ENCODE measurements at regions not wholly inside any gene's neighbourhood (a gene's known extent, or its start where the extent isn't known, plus 50 kb on each side); places are given as distances from the start of the nearest gene placed in this dataset.
"Not testable (repeated sequence)": the region's sequence is repeated elsewhere in the genome, so short reads cannot be mapped to it uniquely, and the experiment has no call there.

DNA sequence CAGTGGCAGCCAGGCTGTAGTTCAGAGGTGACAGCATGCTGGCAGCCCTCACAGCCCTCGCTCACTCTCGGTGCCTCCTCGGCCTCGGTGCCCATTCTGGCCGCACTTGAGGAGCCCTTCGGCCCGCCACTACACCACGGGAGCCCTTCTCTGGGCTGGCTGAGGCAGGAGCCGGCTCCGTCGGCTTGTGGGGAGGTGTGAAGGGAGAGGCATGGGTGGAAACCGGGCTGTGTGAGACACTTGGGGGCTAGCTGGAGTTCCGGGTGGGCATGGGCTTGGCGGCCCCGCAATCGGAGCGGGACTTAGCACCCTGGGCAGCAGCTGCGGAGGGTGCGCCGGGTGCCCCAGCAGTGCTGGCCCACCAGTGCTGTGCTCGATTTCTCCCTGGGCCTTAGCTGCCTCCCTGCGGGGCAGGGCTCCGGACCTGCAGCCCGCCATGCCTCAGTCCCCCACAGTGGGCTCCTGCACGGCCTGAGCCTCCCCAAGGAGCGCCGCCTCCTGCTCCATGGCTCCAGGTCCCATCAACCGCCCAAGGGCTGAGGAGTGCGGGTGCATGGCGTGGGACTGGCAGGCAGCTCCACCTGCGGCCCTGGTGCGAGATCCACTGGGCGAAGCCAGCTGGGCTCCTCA lies 396.8 kb downstream of the FAM72C start:
- DNase-seq: no peak

DNA sequence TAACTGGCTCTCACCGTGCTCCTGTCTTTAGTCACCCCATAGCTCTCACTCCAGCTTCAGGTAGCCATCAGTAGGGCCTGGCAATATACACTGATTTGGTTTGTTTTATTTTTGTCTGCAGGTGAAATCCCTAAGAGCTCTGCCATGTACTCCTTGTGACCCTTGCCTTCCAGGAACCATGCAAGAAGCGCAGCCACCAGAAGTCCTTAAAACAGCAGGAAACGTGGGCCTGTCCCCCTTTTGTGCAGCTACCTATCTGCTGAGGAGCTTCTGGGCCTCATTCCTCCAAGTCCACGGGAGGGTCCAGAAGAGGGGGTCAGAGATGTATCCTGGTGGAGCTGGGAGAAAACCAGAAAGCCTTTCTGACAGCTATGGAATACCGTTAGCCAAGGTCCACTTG lies 399.1 kb downstream of the FAM72C start:
- not testable (repeated sequence) for DNase-seq

DNA sequence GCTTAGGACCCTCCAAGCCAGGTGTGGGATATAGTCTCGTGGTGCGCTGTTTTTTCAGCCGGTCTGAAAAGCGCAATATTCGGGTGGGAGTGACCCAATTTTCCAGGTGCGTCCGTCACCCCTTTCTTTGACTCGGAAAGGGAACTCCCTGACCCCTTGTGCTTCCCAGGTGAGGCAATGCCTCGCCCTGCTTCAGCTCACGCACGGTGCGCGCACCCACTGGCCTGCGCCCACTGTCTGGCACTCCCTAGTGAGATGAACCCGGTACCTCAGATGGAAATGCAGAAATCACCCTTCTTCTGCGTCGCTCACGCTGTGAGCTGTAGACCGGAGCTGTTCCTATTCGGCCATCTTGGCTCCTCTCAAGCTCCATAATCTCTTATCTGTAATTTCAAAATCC lies 408.0 kb downstream of the FAM72C start:
- not testable (repeated sequence) for DNase-seq

DNA sequence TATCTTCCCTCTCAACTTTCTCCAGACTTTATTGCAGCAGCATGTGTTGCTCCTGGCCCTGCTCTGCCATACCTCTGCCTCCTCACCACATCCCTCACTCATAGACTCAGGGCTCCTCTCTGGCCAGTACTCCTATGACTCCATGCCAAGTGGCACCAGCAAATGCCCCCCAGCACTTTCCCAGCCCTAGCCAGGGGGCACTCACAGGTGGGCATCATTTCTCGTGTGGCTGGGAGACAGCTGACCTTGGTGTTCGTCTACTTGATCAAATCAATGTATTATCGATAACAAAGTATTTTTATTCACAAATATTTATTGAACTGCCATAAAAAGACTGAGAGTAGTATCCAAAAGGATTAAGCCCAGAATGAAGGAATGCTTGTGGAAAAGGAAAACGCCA lies 418.2 kb downstream of the FAM72C start:
- DNase-seq: no peak

DNA sequence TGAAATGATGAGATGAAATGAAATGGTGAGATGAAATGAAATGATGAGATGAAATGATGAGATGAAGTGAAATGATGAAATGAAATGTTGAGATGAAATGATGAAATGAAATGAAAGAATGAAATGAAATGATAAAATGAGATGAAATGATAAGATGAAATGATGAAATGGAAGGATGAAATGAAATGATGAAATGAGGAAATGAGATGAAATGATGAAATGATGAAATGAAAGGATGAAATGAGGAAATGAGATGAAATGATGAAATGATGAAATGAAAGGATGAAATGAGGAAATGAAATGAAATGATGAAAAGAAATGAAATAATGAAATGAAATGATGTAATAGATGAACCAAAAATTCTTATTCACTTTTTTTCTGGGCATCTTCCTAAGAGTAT lies 467.1 kb downstream of the FAM72C start:
- DNase-seq: not testable (repeated sequence)

DNA sequence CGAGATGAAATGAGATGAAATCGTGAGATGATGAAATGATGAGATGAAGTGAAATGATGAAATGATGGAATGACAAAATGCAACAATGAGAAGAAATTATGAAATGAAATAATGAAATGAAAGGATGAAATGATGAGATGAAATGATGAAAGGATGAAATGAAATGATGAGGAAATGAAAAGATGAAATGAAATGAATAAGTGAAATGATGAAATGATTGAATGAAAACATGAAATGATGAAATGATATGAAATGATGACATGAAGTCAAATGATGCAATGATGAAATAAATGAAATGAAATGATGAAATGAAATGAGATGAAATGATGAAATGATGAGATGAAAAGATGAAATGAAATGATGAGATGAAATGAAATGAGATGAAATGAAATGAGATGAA lies 467.7 kb downstream of the FAM72C start:
- not testable (repeated sequence) for DNase-seq

DNA sequence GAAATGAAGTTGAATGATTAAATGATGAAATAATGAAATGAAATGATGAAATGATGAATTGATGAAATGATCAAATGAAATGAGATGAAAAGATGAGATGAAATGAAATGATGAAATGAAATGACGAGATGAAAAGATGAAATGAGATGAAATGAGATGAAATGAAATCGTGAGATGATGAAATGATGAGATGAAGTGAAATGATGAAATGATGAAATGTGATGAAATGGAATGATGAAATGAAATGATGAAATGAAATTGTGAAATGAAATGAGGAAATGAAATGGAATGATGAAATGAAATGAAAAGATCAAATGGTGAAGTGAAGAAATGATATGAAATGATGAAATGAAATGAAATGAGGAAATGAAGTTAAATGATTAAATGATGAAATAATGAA lies 468.7 kb downstream of the FAM72C start:
- not testable (repeated sequence) for DNase-seq

DNA sequence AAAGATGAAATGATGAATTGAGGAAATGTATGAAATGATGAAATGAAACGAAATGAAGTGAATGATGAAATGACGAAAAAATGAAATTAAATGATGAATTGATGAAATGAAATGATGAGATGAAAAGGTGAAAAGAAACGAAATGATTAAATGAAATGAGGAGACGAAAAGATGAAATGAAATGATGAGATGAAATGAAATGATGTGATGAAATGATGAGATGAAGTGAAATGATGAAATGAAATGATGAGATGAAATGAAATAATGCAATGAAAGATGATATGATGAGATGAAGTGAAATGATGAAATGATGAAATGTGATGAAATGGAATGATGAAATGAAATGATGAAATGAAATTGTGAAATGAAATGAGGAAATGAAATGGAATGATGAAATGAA lies 469.7 kb downstream of the FAM72C start:
- DNase-seq: not testable (repeated sequence)

DNA sequence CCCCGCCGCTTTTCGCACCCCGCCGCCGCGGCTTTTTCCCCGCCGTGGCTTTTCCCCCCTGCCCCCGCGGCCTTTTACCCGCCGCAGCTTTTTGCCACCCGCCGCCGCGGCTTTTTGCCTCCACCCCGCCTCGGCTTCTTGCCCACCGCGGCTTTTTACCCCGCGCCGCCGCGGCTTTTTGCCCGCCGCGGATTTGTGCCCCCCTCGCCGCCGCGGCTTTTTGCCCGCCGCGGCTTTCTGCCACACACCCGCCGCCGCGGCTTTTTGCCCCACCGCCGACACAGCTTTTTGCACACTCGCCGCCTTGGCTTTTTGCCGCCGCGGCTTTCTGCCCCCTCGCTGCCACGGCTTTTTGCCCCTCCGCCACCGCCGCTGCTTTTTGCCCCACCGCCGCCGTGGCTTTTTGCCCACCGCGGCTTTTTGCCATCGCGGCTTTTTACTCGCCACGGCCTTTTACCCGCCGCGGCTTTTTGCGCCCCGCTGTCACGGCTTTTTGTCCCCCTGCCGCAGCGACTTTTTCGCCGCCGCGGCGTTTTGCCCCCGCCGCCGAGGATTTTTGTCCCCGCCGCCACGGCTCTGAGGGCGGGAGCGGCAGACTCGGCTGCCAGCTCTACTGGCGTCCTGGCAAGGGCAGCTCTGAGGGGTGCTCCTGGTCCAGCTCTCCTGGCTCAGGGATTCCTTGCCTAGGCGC lies 473.6 kb downstream of the FAM72C start:
- not testable (repeated sequence) for DNase-seq

DNA sequence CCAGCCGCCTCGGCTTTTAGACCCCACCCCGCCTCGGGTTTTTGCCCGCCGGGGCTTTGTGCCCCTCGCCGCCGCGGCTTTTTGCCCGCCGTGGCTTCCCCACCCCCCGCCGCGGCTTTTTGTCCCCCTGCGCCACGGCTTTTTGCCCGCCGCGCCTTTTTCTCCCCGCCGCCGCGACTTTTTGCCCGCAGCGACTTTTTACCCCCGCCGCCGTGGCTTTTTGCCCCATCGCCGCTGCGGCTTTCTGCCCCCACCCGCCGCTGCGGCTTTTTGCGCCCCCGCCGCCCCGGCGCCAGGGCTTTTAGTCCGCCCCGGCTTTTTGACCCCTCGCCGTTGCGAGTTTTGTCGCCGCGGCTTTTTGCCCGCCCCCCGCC lies 474.4 kb downstream of the FAM72C start:
- DNase-seq: no peak

DNA sequence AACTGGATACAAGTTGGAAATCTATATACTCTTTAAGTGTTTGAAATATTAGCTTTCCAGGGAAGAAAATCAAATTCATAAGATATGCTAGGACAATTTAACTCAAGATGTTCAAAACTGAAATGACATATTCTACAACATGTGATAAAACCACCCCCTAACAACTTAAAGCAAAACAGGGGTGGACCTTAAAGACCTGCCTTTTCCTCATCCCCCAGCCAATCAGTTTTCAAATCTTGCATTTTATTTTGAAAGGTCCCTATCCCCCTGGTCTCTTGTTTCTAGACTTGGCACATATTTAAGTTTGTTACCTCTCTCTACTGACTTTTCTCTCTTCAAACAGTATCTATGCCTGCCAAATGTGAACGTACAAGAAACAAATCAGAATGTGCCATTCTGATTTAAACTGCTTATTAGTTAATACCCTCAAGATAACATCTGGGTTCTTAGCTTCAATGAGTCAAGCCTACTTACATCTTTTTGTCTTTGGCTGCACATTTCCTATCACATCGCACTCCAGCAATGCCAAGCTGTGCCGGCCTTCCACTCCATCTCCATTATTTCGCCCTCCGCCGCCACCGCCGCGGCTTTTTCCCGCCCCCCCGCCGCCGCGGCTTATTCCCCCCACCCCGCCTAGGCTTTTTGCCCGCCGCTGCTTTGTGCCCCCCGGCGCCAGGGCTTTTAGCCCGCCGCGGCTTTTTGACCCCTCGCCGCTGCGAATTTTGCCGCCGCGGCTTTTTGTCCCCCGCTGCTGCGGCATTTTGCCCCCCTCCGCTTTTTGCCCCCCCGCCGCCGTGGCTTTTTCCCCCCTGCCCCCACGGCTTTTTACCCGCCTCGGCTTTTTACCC lies 475.0 kb downstream of the FAM72C start:
- DNase-seq: not testable (repeated sequence)
